IMR-90 (cell line): ENCODE measurements at regions not wholly inside any gene's neighbourhood (a gene's known extent, or its start where the extent isn't known, plus 50 kb on each side); places are given as distances from the start of the nearest gene placed in this dataset.

Experiments
- ATAC-seq: fragments of 200-7000 bp; cut with Tn5 transposase; 2 replicates; pipeline ENCODE4 v1.9.1; 2020; ENCODE audit warnings: low read depth, mild to moderate bottlenecking, moderate library complexity
- BruUV-seq: library from RNA; stranded (reverse); fragments of 400-500 nt; replicated peaks from 2 replicates; lab custom pipeline; 2021; lab: Mats Ljungman, UMichigan
- CTCF ChIA-PET: fragments of 300-600 bp; formaldehyde crosslinking; extraction: SDS; loops from one replicate; lab custom pipeline; 2021; ENCODE audit warnings: antibody characterized with exemption; lab: Yijun Ruan, JAX
- POLR2A ChIA-PET: fragments of 300-600 bp; sonication (Branson Sonifier 250); formaldehyde crosslinking; loops from one replicate; lab custom pipeline; 2022; ENCODE audit warnings: antibody characterized with exemption; ENCODE audit not compliant: unreplicated experiment; lab: Charles Lee
- DNase-seq: peaks from one replicate; pipeline ENCODE4 v3.0.0; 2013
- H2AFZ ChIP-seq: replicated peaks from 2 replicates; pipeline ENCODE3; 2013; ENCODE audit warnings: low read length, mild to moderate bottlenecking; ENCODE audit not compliant: poor library complexity
- H2AK5ac ChIP-seq: 2 replicates; pipeline ENCODE4 v1.6.1; 2013; ENCODE audit warnings: low read depth, low read length, inconsistent platforms
- H2AK9ac ChIP-seq: replicated peaks from 2 replicates; pipeline ENCODE3; 2013; ENCODE audit warnings: mild to moderate bottlenecking, low read depth, low read length, moderate library complexity; ENCODE audit not compliant: poor library complexity
- H2BK120ac ChIP-seq: 2 replicates; pipeline ENCODE4 v1.6.1; 2013; ENCODE audit warnings: low read depth, low read length, inconsistent platforms
- H2BK15ac ChIP-seq: 3 replicates; pipeline ENCODE4 v1.6.1; 2013; ENCODE audit warnings: low read depth, low read length, inconsistent platforms
- H2BK20ac ChIP-seq: 2 replicates; pipeline ENCODE4 v1.6.1; 2013; ENCODE audit warnings: low read depth, mild to moderate bottlenecking, inconsistent platforms, low read length, moderate library complexity
- H2BK5ac ChIP-seq: 2 replicates; pipeline ENCODE4 v1.6.1; 2013; ENCODE audit warnings: mild to moderate bottlenecking, low read depth, low read length, inconsistent platforms; ENCODE audit not compliant: poor library complexity, severe bottlenecking
- H3K14ac ChIP-seq: replicated peaks from 2 replicates; pipeline ENCODE4 v1.6.1; 2013; ENCODE audit warnings: low read depth, low read length, inconsistent platforms
- H3K18ac ChIP-seq: 2 replicates; pipeline ENCODE4 v1.6.1; 2013; ENCODE audit warnings: low read depth, low read length, control low read depth
- H3K23ac ChIP-seq: 2 replicates; pipeline ENCODE4 v1.6.1; 2013; ENCODE audit warnings: low read depth, low read length, inconsistent platforms
- H3K27ac ChIP-seq: 2 replicates; pipeline ENCODE4 v1.5.1; 2013; ENCODE audit warnings: mild to moderate bottlenecking, control low read depth, low read length; ENCODE audit not compliant: insufficient read depth
- H3K27me3 ChIP-seq: 2 replicates; pipeline ENCODE4 v1.6.1; 2013; ENCODE audit warnings: low read length; ENCODE audit not compliant: control insufficient read depth, insufficient read depth
- H3K36me3 ChIP-seq: 2 replicates; pipeline ENCODE4 v1.6.1; 2013; ENCODE audit warnings: low read length, mixed read lengths; ENCODE audit not compliant: control insufficient read depth, insufficient read depth
- H3K4ac ChIP-seq: 2 replicates; pipeline ENCODE4 v1.6.1; 2013; ENCODE audit warnings: low read depth, low read length, inconsistent platforms
- H3K4me1 ChIP-seq: 2 replicates; pipeline ENCODE4 v1.6.1; 2013; ENCODE audit warnings: low read length, mixed read lengths; ENCODE audit not compliant: control insufficient read depth, insufficient read depth
- H3K4me2 ChIP-seq: 2 replicates; pipeline ENCODE4 v1.6.1; 2013; ENCODE audit warnings: low read depth, mild to moderate bottlenecking, control low read depth, low read length, moderate library complexity
- H3K4me3 ChIP-seq: 2 replicates; pipeline ENCODE4 v1.5.1; 2013; ENCODE audit warnings: low read depth, mild to moderate bottlenecking, control low read depth, low read length, moderate library complexity; ENCODE audit not compliant: insufficient read depth
- H3K56ac ChIP-seq: 2 replicates; pipeline ENCODE4 v1.6.1; 2013; ENCODE audit warnings: low read length, inconsistent platforms; ENCODE audit not compliant: insufficient read depth; ENCODE audit errors: extremely low read depth
- H3K79me1 ChIP-seq, 2 experiments: 2 replicates each; pipeline ENCODE4 v1.6.1; 2013; ENCODE audit warnings: low read length in 2 of 2, inconsistent platforms in 1 of 2, low read depth in 1 of 2
- H3K9ac ChIP-seq: 2 replicates; pipeline ENCODE4 v1.6.1; 2013; ENCODE audit warnings: low read depth, low read length, control low read depth
- H3K9me1 ChIP-seq: 2 replicates; pipeline ENCODE4 v1.6.1; 2013; ENCODE audit warnings: low read length, inconsistent platforms; ENCODE audit not compliant: insufficient read depth
- H3K9me3 ChIP-seq: 2 replicates; pipeline ENCODE4 v1.6.1; 2013; ENCODE audit warnings: low read length; ENCODE audit not compliant: control insufficient read depth, insufficient read depth
- H4K20me1 ChIP-seq: 2 replicates; pipeline ENCODE4 v1.6.1; 2013; ENCODE audit warnings: low read length, inconsistent platforms; ENCODE audit not compliant: insufficient read depth
- H4K5ac ChIP-seq: 2 replicates; pipeline ENCODE4 v1.6.1; 2013; ENCODE audit warnings: mild to moderate bottlenecking, low read depth, low read length, control low read depth
- H4K8ac ChIP-seq, 2 experiments: 2 replicates each; pipeline ENCODE4 v1.6.1; 2013; ENCODE audit warnings: low read depth in 2 of 2, low read length in 2 of 2, control low read depth in 1 of 2, inconsistent platforms in 1 of 2
- H4K91ac ChIP-seq: 2 replicates; pipeline ENCODE4 v1.6.1; 2013; ENCODE audit warnings: low read depth, low read length, inconsistent platforms; ENCODE audit not compliant: insufficient read depth
- BHLHE40 ChIP-seq: fragments of 150-350 bp; IDR thresholded peaks from 2 replicates; pipeline ENCODE4 v1.6.1; 2016; ENCODE audit warnings: mild to moderate bottlenecking, low read depth, low read length
- CEBPB ChIP-seq: IDR thresholded peaks from 2 replicates; pipeline ENCODE4 v1.6.1; 2012; ENCODE audit warnings: low read depth, low read length, improper control_type of control experiment
- CHD1 ChIP-seq: IDR thresholded peaks from 2 replicates; pipeline ENCODE4 v1.6.1; 2012; ENCODE audit warnings: low read depth, low read length, improper control_type of control experiment
- CTCF ChIP-seq: conservative IDR thresholded peaks from 2 replicates; pipeline ENCODE4 v1.5.1; 2012; ENCODE audit warnings: mild to moderate bottlenecking, low read depth, low read length, improper control_type of control experiment
- ELK1 ChIP-seq: fragments of 150-350 bp; IDR thresholded peaks from 2 replicates; pipeline ENCODE4 v1.6.1; 2016; ENCODE audit warnings: low read depth, mild to moderate bottlenecking, low read length, moderate library complexity, borderline replicate concordance
- FOS ChIP-seq: fragments of 150-350 bp; IDR thresholded peaks from 2 replicates; pipeline ENCODE4 v1.6.1; 2016; ENCODE audit warnings: low read depth, low read length
- MAFK ChIP-seq: IDR thresholded peaks from 2 replicates; pipeline ENCODE4 v1.6.1; 2012; ENCODE audit warnings: low read depth, low read length, improper control_type of control experiment
- MAZ ChIP-seq: IDR thresholded peaks from 2 replicates; pipeline ENCODE4 v1.6.1; 2012; ENCODE audit warnings: low read depth, mild to moderate bottlenecking, low read length, improper control_type of control experiment, moderate library complexity, borderline replicate concordance
- MXI1 ChIP-seq: IDR thresholded peaks from 2 replicates; pipeline ENCODE4 v1.6.1; 2012; ENCODE audit warnings: low read depth, mild to moderate bottlenecking, low read length, moderate library complexity, borderline replicate concordance
- NFE2L2 ChIP-seq: fragments of 150-350 bp; IDR thresholded peaks from 2 replicates; pipeline ENCODE4 v1.6.1; 2016; ENCODE audit warnings: low read depth, mild to moderate bottlenecking, low read length
- POLR2A ChIP-seq: IDR thresholded peaks from 2 replicates; pipeline ENCODE4 v1.6.1; 2012; ENCODE audit warnings: mild to moderate bottlenecking, low read depth, low read length
- RAD21 ChIP-seq: IDR thresholded peaks from 2 replicates; pipeline ENCODE4 v1.6.1; 2012; ENCODE audit warnings: low read length, improper control_type of control experiment
- RFX5 ChIP-seq: IDR thresholded peaks from 2 replicates; pipeline ENCODE4 v1.8.0; 2012; ENCODE audit warnings: low read depth, mild to moderate bottlenecking, low read length, moderate library complexity
- SMC3 ChIP-seq: fragments of 150-350 bp; IDR thresholded peaks from 2 replicates; pipeline ENCODE4 v1.6.1; 2016; ENCODE audit warnings: low read depth, mild to moderate bottlenecking, antibody characterized with exemption, low read length, moderate library complexity
- WGBS, 2 experiments: methylation state at CpG; one replicate each; pipeline versions ENCODE4 v1.1.5 to v1.1.7; 2013; ENCODE audit warnings: missing lambda C conversion rate in 2 of 2; ENCODE audit not compliant: insufficient read length in 1 of 2; ENCODE audit errors: extremely low coverage in 2 of 2; 5-methylcytosine and 5-hydroxymethylcytosine counted together
- dilution Hi-C: fragments of 300-500 bp; cut with HindIII; formaldehyde crosslinking; loops from one replicate; pipeline ENCODE4 v1.14.3; 2018; ENCODE audit warnings: low sequenced_read_pairs; ENCODE audit not compliant: unreplicated experiment
- in situ Hi-C: fragments of 300-500 bp; cut with MboI; formaldehyde crosslinking; loops from 3 replicates; pipeline ENCODE4 v1.14.3; 2019; ENCODE audit warnings: low sequenced_read_pairs, inconsistent platforms, mixed read lengths
- intact Hi-C: fragments of 100-400 bp; cut with micrococcal nuclease; formaldehyde crosslinking; loops from 2 replicates; pipeline ENCODE4 v1.10.0; 2022

- no TSS peak for BruUV-seq
- in situ Hi-C loops, result no loop called here
Measured at GRCh38 chr21:34200288-34200905, 127.0 kb downstream of the MRPS6 start.

More at GRCh38 chr21:34200288-34200905, 127.0 kb downstream of the MRPS6 start:
- no peak overlapping the region for H2AK5ac ChIP-seq
- H3K4me3 ChIP-seq, result no peak overlapping the region
- CTCF ChIA-PET, result no interaction called here
- H3K14ac ChIP-seq, result no peak overlapping the region
- no peaks in the 10 kb centered on the region for H3K9me1 ChIP-seq
- no peak overlapping the region for H3K4ac ChIP-seq
- no peak overlapping the region for H3K27ac ChIP-seq
- POLR2A ChIA-PET, result no interaction called here
- H4K5ac ChIP-seq, result no peak overlapping the region
- no peak overlapping the region for H4K91ac ChIP-seq
- H3K36me3 ChIP-seq, result no peaks in the 10 kb centered on the region
- dilution Hi-C loops (no loop called here), intact Hi-C loops (loop anchor here (5.0 kb wide), 3 partner anchors 73 to 147 kb away; partner anchors contain the start of genes MRPS6 and SLC5A3)
- no peak overlapping the region for H2BK20ac ChIP-seq
- H3K9me3 ChIP-seq, result no peaks in the 10 kb centered on the region
- no peak overlapping the region for H3K18ac ChIP-seq
- peaks cover 12% of the 10 kb centered on the region; the same call in 1 of the 2 replicates for H3K4me1 ChIP-seq
- no CpG with 5 or more reads among the region's 7 CpGs for WGBS, 2 experiments
- no peak overlapping the region for H3K4me2 ChIP-seq
- H2BK15ac ChIP-seq, result no peak overlapping the region
- no peak overlapping the region for H2AK9ac ChIP-seq
- no peak overlapping the region for H2AFZ ChIP-seq
- no peak overlapping the region for H3K9ac ChIP-seq
- H3K23ac ChIP-seq, result no peak overlapping the region
- no peaks in the 10 kb centered on the region; the same call in 1 of the 2 replicates for H3K27me3 ChIP-seq
- TF ChIP-seq MAFK, result no peak
- no peak for TF ChIP-seq ELK1
- no peak for TF ChIP-seq RAD21
- TF ChIP-seq RFX5, result no peak
- no peak for TF ChIP-seq MXI1
- TF ChIP-seq FOS, result no peak
- no peak for TF ChIP-seq CEBPB
- TF ChIP-seq POLR2A, result no peak
- no peak for TF ChIP-seq MAZ
- TF ChIP-seq BHLHE40, result no peak
- TF ChIP-seq CTCF, result no peak
- no peak for TF ChIP-seq SMC3
- TF ChIP-seq CHD1, result no peak
- no peak for TF ChIP-seq NFE2L2
- H4K20me1 ChIP-seq, result no peaks in the 10 kb centered on the region
- H2BK5ac ChIP-seq, result no peak overlapping the region
- DNase-seq (no peak), ATAC-seq (no peak)
- no peak overlapping the region for H4K8ac ChIP-seq
- H3K79me1 ChIP-seq, result no peaks in the 10 kb centered on the region
- H3K56ac ChIP-seq, result no peak overlapping the region
- H2BK120ac ChIP-seq, result no peak overlapping the region
